ENCODE measurements at regions not wholly inside any gene's neighbourhood (a gene's known extent, or its start where the extent isn't known, plus 50 kb on each side); places are given as distances from the start of the nearest gene placed in this dataset.

GRCh38 chr2:13654416-13654815, 937.7 kb downstream of the TRIB2 start:
- TF ChIP-seq EZH2 (IDR thresholded peaks at IDR 0.05; ENCODE audit: insufficient read depth, poor library complexity, severe bottlenecking) (no peak), EZH2phosphoT487 (IDR thresholded peaks at IDR 0.05; ENCODE audit: insufficient read depth, low read depth) (no peak)

Measured in GM23248 (cell line).